ENCODE measurements at regions not wholly inside any gene's neighbourhood (a gene's known extent, or its start where the extent isn't known, plus 50 kb on each side); places are given as distances from the start of the nearest gene placed in this dataset.

- no peak for DNase-seq
Observed at GRCh38 chr20:40589581-40589980, 99.5 kb downstream of the MAFB start.

- DNase-seq = no peak
Observed at GRCh38 chr20:40588891-40589290, 100.1 kb downstream of the MAFB start.

GRCh38 chr20:40587038-40587437, 102.0 kb downstream of the MAFB start:
- no peak for DNase-seq

- no peak for DNase-seq
Observed at GRCh38 chr20:40584130-40584809, 104.8 kb downstream of the MAFB start.

- DNase-seq = no peak
Observed at GRCh38 chr20:40583636-40584035, 105.4 kb downstream of the MAFB start.

GRCh38 chr20:40583205-40583604, 105.8 kb downstream of the MAFB start:
- no peak for DNase-seq

- DNase-seq = no peak
Observed at GRCh38 chr20:40582531-40582930, 106.5 kb downstream of the MAFB start.

- DNase-seq = no peak
Observed at GRCh38 chr20:40579701-40580100, 109.3 kb downstream of the MAFB start.

GRCh38 chr20:40578961-40579360, 110.1 kb downstream of the MAFB start:
- no peak for DNase-seq

- no peak for DNase-seq
Observed at GRCh38 chr20:40575851-40576250, 113.2 kb downstream of the MAFB start.

GRCh38 chr20:40572251-40572650, 116.8 kb downstream of the MAFB start:
- no peak for DNase-seq

GRCh38 chr20:40571639-40572038, 117.4 kb downstream of the MAFB start:
- DNase-seq = no peak

GRCh38 chr20:40568200-40568599, 120.8 kb downstream of the MAFB start:
- DNase-seq = no peak

- DNase-seq = no peak
Observed at GRCh38 chr20:40565682-40566040, 123.4 kb downstream of the MAFB start.

- no peak for DNase-seq
Observed at GRCh38 chr20:40565001-40565681, 123.9 kb downstream of the MAFB start.

GRCh38 chr20:40563296-40563950, 125.6 kb downstream of the MAFB start:
- DNase-seq = no peak

- no peak for DNase-seq
Observed at GRCh38 chr20:40562031-40562430, 127.0 kb downstream of the MAFB start.

- no peak for DNase-seq
Observed at GRCh38 chr20:40561187-40561586, 127.8 kb downstream of the MAFB start.

GRCh38 chr20:40558212-40558611, 130.8 kb downstream of the MAFB start:
- DNase-seq = no peak

GRCh38 chr20:40551125-40551530, 137.9 kb downstream of the MAFB start:
- DNase-seq = no peak

GRCh38 chr20:40547483-40548091, 141.4 kb downstream of the MAFB start:
- DNase-seq = no peak

- no peak for DNase-seq
Observed at GRCh38 chr20:40545478-40545877, 143.6 kb downstream of the MAFB start.

GRCh38 chr20:40542065-40542464, 147.0 kb downstream of the MAFB start:
- no peak for DNase-seq

GRCh38 chr20:40540166-40540565, 148.9 kb downstream of the MAFB start:
- no peak for DNase-seq
